Calu3 (cell line): ENCODE measurements at regions not wholly inside any gene's neighbourhood (a gene's known extent, or its start where the extent isn't known, plus 50 kb on each side); places are given as distances from the start of the nearest gene placed in this dataset.

Experiments
- BruUV-seq: library from RNA; stranded (reverse); fragments of 400-500 nt; replicated peaks from 2 replicates; lab custom pipeline; 2021; lab: Mats Ljungman, UMichigan
- CTCF ChIA-PET: fragments of 300-600 bp; sonication (Branson Sonifier 250); formaldehyde crosslinking; loops from one replicate; lab custom pipeline; 2022; ENCODE audit warnings: antibody characterized with exemption; lab: Charles Lee
- DNase-seq: peaks from one replicate; pipeline ENCODE4 v3.0.0; 2022
- H3K27ac Mint-ChIP-seq: one replicate; pipeline ENCODE4 v1.8.0; 2022; ENCODE audit warnings: mixed read lengths; ENCODE audit not compliant: unreplicated experiment
- H3K27me3 Mint-ChIP-seq: one replicate; pipeline ENCODE4 v1.8.0; 2022; ENCODE audit warnings: mixed read lengths; ENCODE audit not compliant: unreplicated experiment
- H3K36me3 Mint-ChIP-seq: one replicate; pipeline ENCODE4 v1.8.0; 2022; ENCODE audit warnings: mild to moderate bottlenecking, moderate library complexity, mixed read lengths; ENCODE audit not compliant: insufficient read depth, unreplicated experiment
- H3K4me1 Mint-ChIP-seq: one replicate; pipeline ENCODE4 v1.8.0; 2022; ENCODE audit warnings: mild to moderate bottlenecking, low read depth, mixed read lengths; ENCODE audit not compliant: unreplicated experiment
- H3K4me3 Mint-ChIP-seq: one replicate; pipeline ENCODE4 v1.8.0; 2022; ENCODE audit warnings: mild to moderate bottlenecking, low read depth, moderate library complexity, mixed read lengths; ENCODE audit not compliant: unreplicated experiment
- H3K9me3 Mint-ChIP-seq: one replicate; pipeline ENCODE4 v1.8.0; 2022; ENCODE audit warnings: low read depth, mixed read lengths; ENCODE audit not compliant: unreplicated experiment
- intact Hi-C: fragments of 100-400 bp; cut with micrococcal nuclease; formaldehyde crosslinking; loops from one replicate; pipeline ENCODE4 v1.10.0; 2022; ENCODE audit not compliant: unreplicated experiment
- TF ChIP-seq, protein P1 (sequence below): fragments of 200-600 bp; IDR thresholded peaks from one replicate; pipeline ENCODE4 v1.8.0; 2022; ENCODE audit warnings: antibody characterized with exemption; ENCODE audit not compliant: unreplicated experiment

DNA sequence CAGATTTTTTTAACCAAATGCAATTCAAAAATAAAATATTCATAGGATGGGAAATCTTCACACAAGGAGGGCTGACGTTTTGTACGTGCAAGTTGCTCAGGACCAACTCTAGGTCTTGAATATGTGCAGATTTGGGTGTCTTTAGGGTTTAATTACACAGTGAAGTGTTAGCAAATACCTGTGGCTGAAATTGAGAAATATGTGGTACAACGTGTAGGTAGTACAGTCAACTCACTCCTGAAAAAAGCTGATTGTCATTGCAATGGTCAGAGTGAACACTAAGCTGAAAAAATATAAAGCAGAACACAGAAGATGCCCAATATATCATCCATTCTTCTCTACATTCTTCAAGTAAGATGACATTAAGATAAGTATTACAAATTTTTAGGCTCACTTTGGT, 314.3 kb downstream of the SLITRK1 start:
- H3K4me3 Mint-ChIP-seq = no peak overlapping the region
- BruUV-seq = no TSS peak
- CTCF ChIA-PET = no interaction called here
- H3K9me3 Mint-ChIP-seq = peaks cover 2% of the 10 kb centered on the region
- intact Hi-C loops = no loop called here
- no peaks in the 10 kb centered on the region for H3K4me1 Mint-ChIP-seq
- TF ChIP-seq, protein P1, sequence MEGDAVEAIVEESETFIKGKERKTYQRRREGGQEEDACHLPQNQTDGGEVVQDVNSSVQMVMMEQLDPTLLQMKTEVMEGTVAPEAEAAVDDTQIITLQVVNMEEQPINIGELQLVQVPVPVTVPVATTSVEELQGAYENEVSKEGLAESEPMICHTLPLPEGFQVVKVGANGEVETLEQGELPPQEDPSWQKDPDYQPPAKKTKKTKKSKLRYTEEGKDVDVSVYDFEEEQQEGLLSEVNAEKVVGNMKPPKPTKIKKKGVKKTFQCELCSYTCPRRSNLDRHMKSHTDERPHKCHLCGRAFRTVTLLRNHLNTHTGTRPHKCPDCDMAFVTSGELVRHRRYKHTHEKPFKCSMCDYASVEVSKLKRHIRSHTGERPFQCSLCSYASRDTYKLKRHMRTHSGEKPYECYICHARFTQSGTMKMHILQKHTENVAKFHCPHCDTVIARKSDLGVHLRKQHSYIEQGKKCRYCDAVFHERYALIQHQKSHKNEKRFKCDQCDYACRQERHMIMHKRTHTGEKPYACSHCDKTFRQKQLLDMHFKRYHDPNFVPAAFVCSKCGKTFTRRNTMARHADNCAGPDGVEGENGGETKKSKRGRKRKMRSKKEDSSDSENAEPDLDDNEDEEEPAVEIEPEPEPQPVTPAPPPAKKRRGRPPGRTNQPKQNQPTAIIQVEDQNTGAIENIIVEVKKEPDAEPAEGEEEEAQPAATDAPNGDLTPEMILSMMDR = no peak
- no peak overlapping the region for H3K27ac Mint-ChIP-seq
- DNase-seq = no peak
- H3K36me3 Mint-ChIP-seq = no peaks in the 10 kb centered on the region
- H3K27me3 Mint-ChIP-seq = no peaks in the 10 kb centered on the region

DNA sequence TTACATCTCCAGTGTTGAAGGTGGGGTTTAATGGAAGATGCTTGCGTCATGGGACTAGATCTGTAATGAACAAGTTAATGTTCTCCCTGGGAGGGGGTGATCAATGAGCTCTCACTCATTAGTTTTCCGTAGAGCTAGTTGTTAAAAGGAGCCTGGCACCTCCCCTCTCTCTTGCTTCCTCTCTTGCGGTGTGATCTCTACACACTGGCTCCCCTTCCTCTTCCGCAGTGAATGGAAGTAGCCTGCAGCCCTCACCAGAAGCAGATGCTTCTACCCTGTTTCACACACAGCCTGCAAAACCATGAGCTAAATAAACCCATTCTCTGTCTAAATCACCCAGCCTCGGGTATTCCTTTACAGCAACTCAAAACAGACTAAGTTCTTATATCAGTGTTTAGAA, 318.8 kb downstream of the SLITRK1 start:
- DNase-seq = no peak
- Mint-ChIP-seq H3K4me1 (no peaks in the 10 kb centered on the region), H3K4me3 (no peak overlapping the region), H3K36me3 (no peaks in the 10 kb centered on the region), H3K9me3 (no peaks in the 10 kb centered on the region), H3K27ac (no peak overlapping the region), H3K27me3 (no peaks in the 10 kb centered on the region)
- intact Hi-C loops = no loop called here
- CTCF ChIA-PET = no interaction called here
- TF ChIP-seq, protein P1 = no peak
- no TSS peak for BruUV-seq

DNA sequence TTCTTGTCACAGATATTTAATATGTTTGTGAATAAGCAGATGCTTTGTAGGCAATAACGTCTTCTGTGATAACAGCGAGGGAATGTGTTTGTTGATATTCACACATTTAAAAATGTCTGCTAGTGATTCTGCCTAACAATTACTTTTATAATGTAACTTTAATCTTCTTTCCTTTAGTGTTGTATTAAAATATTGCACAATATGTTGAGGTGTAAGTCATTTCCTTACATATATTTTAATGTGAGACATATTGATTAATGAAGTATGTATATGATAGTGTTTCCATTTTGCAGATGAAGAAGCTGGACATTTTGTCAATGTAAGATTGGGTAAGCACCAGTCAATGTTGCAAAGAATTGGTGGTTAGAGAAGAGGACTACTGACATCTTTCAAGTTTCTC, 324.4 kb downstream of the SLITRK1 start:
- no TSS peak for BruUV-seq
- CTCF ChIA-PET = no interaction called here

DNA sequence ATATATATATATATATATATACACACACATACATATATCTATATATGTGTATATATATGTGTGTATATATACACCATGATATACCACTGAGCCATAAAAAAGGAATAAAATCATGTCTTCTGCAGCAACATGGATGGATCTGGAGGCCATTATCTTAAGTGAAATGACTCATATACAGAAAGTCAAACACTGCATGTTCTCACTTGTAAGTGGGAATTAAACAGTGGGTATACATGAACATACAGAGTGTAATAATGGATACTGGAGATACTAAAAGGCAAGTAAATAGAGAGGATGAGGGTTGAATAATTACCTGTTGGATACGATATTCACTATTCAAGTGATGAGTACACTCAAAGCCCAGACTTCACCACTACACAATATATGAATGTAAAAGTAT, 332.6 kb downstream of the SLITRK1 start:
- Mint-ChIP-seq H3K4me3 (no peak overlapping the region), H3K27ac (no peak overlapping the region), H3K36me3 (no peaks in the 10 kb centered on the region), H3K4me1 (no peaks in the 10 kb centered on the region), H3K9me3 (no peaks in the 10 kb centered on the region), H3K27me3 (no peaks in the 10 kb centered on the region)
- no peak for DNase-seq
- TF ChIP-seq, protein P1 = no peak
- CTCF ChIA-PET = no interaction called here
- no TSS peak for BruUV-seq
- intact Hi-C loops = no loop called here

More for the DNA sequence above, 324.4 kb downstream of the SLITRK1 start:
- Mint-ChIP-seq H3K4me1 (no peaks in the 10 kb centered on the region), H3K9me3 (no peaks in the 10 kb centered on the region), H3K27ac (no peak overlapping the region), H3K36me3 (no peaks in the 10 kb centered on the region), H3K27me3 (no peaks in the 10 kb centered on the region), H3K4me3 (no peak overlapping the region)
- TF ChIP-seq, protein P1 = no peak
- intact Hi-C loops = no loop called here
- DNase-seq = no peak

DNA sequence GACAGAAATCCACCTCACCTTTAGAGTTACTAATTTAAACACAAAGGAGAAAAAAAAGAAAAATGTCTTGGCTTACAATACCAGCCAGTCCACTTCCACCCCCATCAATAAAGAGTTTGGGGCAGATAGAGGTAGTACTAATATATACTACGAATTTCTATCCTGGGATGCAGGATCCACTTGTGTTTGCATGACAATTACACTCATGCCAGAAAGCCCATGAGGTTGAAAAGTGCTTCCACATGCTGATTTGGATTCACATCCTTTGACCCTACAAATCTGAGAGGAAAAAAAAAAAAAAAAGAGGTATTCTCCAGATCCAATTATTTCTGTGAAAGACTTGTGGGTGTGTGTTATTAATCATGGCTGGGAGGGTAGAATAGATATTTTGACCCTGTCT, 335.2 kb downstream of the SLITRK1 start:
- Mint-ChIP-seq H3K36me3 (no peaks in the 10 kb centered on the region), H3K9me3 (no peaks in the 10 kb centered on the region), H3K4me1 (no peaks in the 10 kb centered on the region), H3K4me3 (no peak overlapping the region), H3K27me3 (no peaks in the 10 kb centered on the region), H3K27ac (no peak overlapping the region)
- no TSS peak for BruUV-seq
- intact Hi-C loops = no loop called here
- TF ChIP-seq, protein P1 = no peak
- DNase-seq = no peak
- CTCF ChIA-PET = interaction anchor here (0.7 kb wide), 1 partner anchor 10 kb away, joined by 6 read pairs; no protein-coding TSS in a partner anchor
